ENCODE measurements at regions not wholly inside any gene's neighbourhood (a gene's known extent, or its start where the extent isn't known, plus 50 kb on each side); places are given as distances from the start of the nearest gene placed in this dataset.

- Histone ChIP-seq H2AK5ac (ENCODE audit: low read depth, low read length) (no peak overlapping the region), H3K79me2 (ENCODE audit: control insufficient read depth in 1 of 2, insufficient read depth in 2 of 2, low read length in 2 of 2) (no peaks in the 10 kb centered on the region), H3K4me1 (replicated peaks in 1 of 4; ENCODE audit: control insufficient read depth in 3 of 4, insufficient read depth in 4 of 4, low read length in 3 of 4) (no peaks in the 10 kb centered on the region), H2BK120ac (replicated peaks; ENCODE audit: low read depth, low read length) (no peak overlapping the region), H3K36me3 (ENCODE audit: control insufficient read depth in 2 of 4, insufficient read depth in 4 of 4, low read length in 3 of 4) (no peaks in the 10 kb centered on the region), H3K9me3 (ENCODE audit: insufficient read depth in 2 of 2, low read depth in 1 of 2, low read length in 1 of 2) (no peaks in the 10 kb centered on the region), H3K27ac (ENCODE audit: low read depth, low read length) (no peak overlapping the region), H3K4me3 (ENCODE audit: extremely low read depth in 1 of 4, insufficient read depth in 2 of 4, low read depth in 3 of 4, low read length in 4 of 4) (no peak overlapping the region), H3K4me2 (ENCODE audit: insufficient read depth in 1 of 2, low read depth in 2 of 2, low read length in 2 of 2) (no peak overlapping the region), H2AFZ (ENCODE audit: low read length) (no peak overlapping the region), H4K91ac (replicated peaks; ENCODE audit: insufficient read length, low read length) (no peak overlapping the region), H2BK5ac (ENCODE audit: low read depth, low read length) (no peak overlapping the region), H3K27me3 (replicated peaks in 1 of 4; ENCODE audit: control insufficient read depth in 3 of 4, extremely low read depth in 1 of 4, insufficient read depth in 3 of 4, low read length in 3 of 4) (no peaks in the 10 kb centered on the region), H3K18ac (ENCODE audit: extremely low read depth, low read length) (no peak overlapping the region), H4K5ac (ENCODE audit: insufficient read length, low read depth, low read length) (no peak overlapping the region), H3K23ac (ENCODE audit: insufficient read length) (no peak overlapping the region), H3K4ac (replicated peaks; ENCODE audit: insufficient read length, low read depth, low read length) (no peak overlapping the region), H4K20me1 (replicated peaks in 1 of 2; ENCODE audit: control insufficient read depth in 1 of 2, insufficient read depth in 2 of 2, low read length in 2 of 2) (no peaks in the 10 kb centered on the region), H2BK12ac (ENCODE audit: low read depth, low read length) (no peak overlapping the region), H3K9ac (replicated peaks in 1 of 4; ENCODE audit: extremely low read depth in 1 of 4, low read depth in 3 of 4, low read length in 3 of 4) (no peak overlapping the region), H3K23me2 (ENCODE audit: low read depth, low read length) (no peaks in the 10 kb centered on the region; the same call in 1 of the 2 replicates), H4K8ac (ENCODE audit: extremely low read depth, insufficient read depth, low read length) (no peak overlapping the region), H3K14ac (ENCODE audit: insufficient read length) (no peak overlapping the region), H3K56ac (replicated peaks; ENCODE audit: insufficient read length, low read depth, low read length) (no peak overlapping the region), H2BK15ac (ENCODE audit: low read length) (no peak overlapping the region), H2BK20ac (ENCODE audit: low read length) (no peak overlapping the region), H3K79me1 (ENCODE audit: low read depth, low read length) (no peaks in the 10 kb centered on the region)
- CTCF ChIA-PET (ENCODE audit: partially characterized antibody), result interaction anchor here (0.6 to 1.9 kb wide), 4 partner anchors 23 to 367 kb away, joined by 3 to 5 read pairs (median 4); no protein-coding TSS in a partner anchor
- WGBS, 2 experiments (ENCODE audit: extremely low coverage in 1 of 2, insufficient coverage in 1 of 2, insufficient read length in 1 of 2, insufficient replicate concordance in 2 of 2, low coverage in 1 of 2, low lambda C conversion rate in 2 of 2, missing lambda C conversion rate in 1 of 2), result 89% methylated on average over 3 of the region's 3 CpGs; no CpG with 5 or more reads in 1 of the 2 experiments
- DNase-seq (ENCODE audit: low read depth in 1 of 2, low spot score in 2 of 2) (no peak), FAIRE-seq (no peak)
- POLR2A ChIA-PET (ENCODE audit: partially characterized antibody), result no interaction called here
- TF ChIP-seq KDM1A (IDR thresholded peaks at IDR 0.05; ENCODE audit: borderline replicate concordance, low read length) (peak; percentile 73; the same call in 1 of the 2 replicates), NANOG (IDR thresholded peaks at IDR 0.05; ENCODE audit: insufficient read depth, low read depth, low read length, poor library complexity, severe bottlenecking) (no peak), HDAC2 (IDR thresholded peaks at IDR 0.05; ENCODE audit: borderline replicate concordance in 1 of 2, low read depth in 2 of 2, low read length in 2 of 2) (no peak), SIN3A (conservative IDR thresholded peaks at IDR 0.05 in 1 of 2, IDR thresholded peaks at IDR 0.05 in 1 of 2; ENCODE audit: low read depth in 1 of 2, low read length in 2 of 2) (no peak), RBBP5 (IDR thresholded peaks at IDR 0.05; ENCODE audit: borderline replicate concordance, low read depth, low read length) (no peak)
- TF ChIP-seq, protein P1, sequence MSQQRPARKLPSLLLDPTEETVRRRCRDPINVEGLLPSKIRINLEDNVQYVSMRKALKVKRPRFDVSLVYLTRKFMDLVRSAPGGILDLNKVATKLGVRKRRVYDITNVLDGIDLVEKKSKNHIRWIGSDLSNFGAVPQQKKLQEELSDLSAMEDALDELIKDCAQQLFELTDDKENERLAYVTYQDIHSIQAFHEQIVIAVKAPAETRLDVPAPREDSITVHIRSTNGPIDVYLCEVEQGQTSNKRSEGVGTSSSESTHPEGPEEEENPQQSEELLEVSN (IDR thresholded peaks at IDR 0.05), result no peak
These were observed 85.7 kb upstream of the NUDT7 start for GRCh38 chr16:77636615-77637014.

Data from H1 (cell line).